CD4-positive, alpha-beta T cell (primary cell): ENCODE measurements at regions not wholly inside any gene's neighbourhood (a gene's known extent, or its start where the extent isn't known, plus 50 kb on each side); places are given as distances from the start of the nearest gene placed in this dataset.

Experiments
- ATAC-seq: fragments of 200-7000 bp; cut with Tn5 transposase; one replicate; pipeline ENCODE4 v1.10.0; 2022; ENCODE audit warnings: mild to moderate bottlenecking; ENCODE audit not compliant: poor library complexity
- CTCF ChIA-PET: fragments of 350-600 bp; sonication (Branson Sonifier 250); formaldehyde crosslinking; loops from one replicate; lab custom pipeline; 2021; ENCODE audit warnings: antibody characterized with exemption, inconsistent platforms; lab: Charles Lee
- POLR2A ChIA-PET: fragments of 350-600 bp; sonication (Branson Sonifier 250); formaldehyde crosslinking; loops from one replicate; lab custom pipeline; 2021; ENCODE audit warnings: antibody characterized with exemption, inconsistent platforms; lab: Charles Lee
- DNase-seq, 14 experiments: peaks; one replicate each; pipeline ENCODE4 v3.0.0-alpha.2; 2013 to 2020; ENCODE audit warnings: mixed read lengths in 2 of 14
- H3K27ac ChIP-seq, 2 donors: one replicate each; pipeline versions ENCODE4 v1.5.1 to v1.7.0; 2013; ENCODE audit warnings: low read length in 2 of 2, low read depth in 1 of 2, mild to moderate bottlenecking in 1 of 2
- H3K27me3 ChIP-seq, 2 experiments: 1 replicate in 1 of 2; 2 replicates in 1 of 2; pipeline versions ENCODE4 v1.6.1 to v1.7.0; 2013; ENCODE audit warnings: low read length in 2 of 2, control low read depth in 1 of 2, mild to moderate bottlenecking in 1 of 2, moderate library complexity in 1 of 2; ENCODE audit not compliant: insufficient read depth in 2 of 2, control insufficient read depth in 1 of 2
- H3K36me3 ChIP-seq: one replicate; pipeline ENCODE4 v1.6.1; 2013; ENCODE audit warnings: low read length, control low read depth; ENCODE audit not compliant: insufficient read depth
- H3K4me1 ChIP-seq: one replicate; pipeline ENCODE4 v1.6.1; 2013; ENCODE audit warnings: low read length, control low read depth; ENCODE audit not compliant: insufficient read depth
- H3K4me3 ChIP-seq: one replicate; pipeline ENCODE4 v1.5.1; 2013; ENCODE audit warnings: mild to moderate bottlenecking, low read length, moderate library complexity
- H3K9me3 ChIP-seq, 2 experiments: 1 replicate in 1 of 2; 2 replicates in 1 of 2; pipeline versions ENCODE4 v1.6.1 to v1.7.0; 2013; ENCODE audit warnings: low read length in 2 of 2, mild to moderate bottlenecking in 2 of 2, control low read depth in 1 of 2, moderate library complexity in 1 of 2; ENCODE audit not compliant: control insufficient read depth in 1 of 2, insufficient read depth in 1 of 2
- H3K27ac Mint-ChIP-seq: one replicate; pipeline ENCODE4 v1.8.0; 2020; ENCODE audit warnings: mixed read lengths
- H3K27me3 Mint-ChIP-seq: one replicate; pipeline ENCODE4 v1.8.0; 2021; ENCODE audit warnings: mixed read lengths
- H3K36me3 Mint-ChIP-seq: one replicate; pipeline ENCODE4 v1.8.0; 2021; ENCODE audit warnings: low read depth, mixed read lengths
- H3K4me1 Mint-ChIP-seq: one replicate; pipeline ENCODE4 v1.8.0; 2021; ENCODE audit warnings: low read depth, mixed read lengths
- H3K4me3 Mint-ChIP-seq: one replicate; pipeline ENCODE4 v1.8.0; 2020; ENCODE audit warnings: mild to moderate bottlenecking, mixed read lengths
- H3K9me3 Mint-ChIP-seq: one replicate; pipeline ENCODE4 v1.8.0; 2020; ENCODE audit warnings: mixed read lengths
- intact Hi-C, 2 experiments: fragments of 100-400 bp; cut with DNase I in 1 of 2; cut with micrococcal nuclease in 1 of 2; formaldehyde crosslinking; loops; one replicate each; pipeline versions ENCODE4 v1.15.1 to v1.9.0; 2023 to 2025; cut with DNase I, micrococcal nuclease
- TF ChIP-seq, protein P1 (sequence below): fragments of 200-600 bp; IDR thresholded peaks from one replicate; pipeline ENCODE4 v1.8.0; 2022; ENCODE audit warnings: antibody characterized with exemption, mild to moderate bottlenecking

DNA sequence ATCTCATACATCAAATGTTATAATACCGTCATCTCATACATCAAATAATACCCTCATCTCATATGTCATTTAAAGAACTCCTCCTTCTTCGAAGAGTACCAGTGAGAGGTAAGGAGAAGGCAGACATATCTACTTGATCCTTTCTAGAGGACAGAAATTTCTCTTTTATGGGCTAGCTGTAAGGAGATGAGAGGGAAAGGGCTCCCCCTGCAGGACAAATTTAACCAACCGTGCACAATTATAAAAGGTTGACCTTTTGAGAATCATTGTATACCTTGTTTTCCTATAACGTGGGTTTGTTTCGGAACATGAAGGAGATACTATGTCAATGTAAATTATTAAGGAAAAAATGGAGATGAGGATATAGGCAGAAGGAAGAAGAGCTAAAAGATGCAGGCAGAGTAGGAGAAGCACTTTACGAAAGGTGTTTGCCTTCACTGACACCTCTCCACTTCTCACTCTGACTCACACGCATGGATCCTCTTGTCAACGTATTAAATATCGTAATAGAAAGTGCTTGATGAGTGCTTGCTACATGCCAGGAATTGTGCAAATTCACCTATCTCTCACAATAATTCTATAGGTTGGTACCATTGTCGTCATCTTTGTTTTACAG, 465.9 kb upstream of the ERCC4 start:
- TF ChIP-seq, protein P1, sequence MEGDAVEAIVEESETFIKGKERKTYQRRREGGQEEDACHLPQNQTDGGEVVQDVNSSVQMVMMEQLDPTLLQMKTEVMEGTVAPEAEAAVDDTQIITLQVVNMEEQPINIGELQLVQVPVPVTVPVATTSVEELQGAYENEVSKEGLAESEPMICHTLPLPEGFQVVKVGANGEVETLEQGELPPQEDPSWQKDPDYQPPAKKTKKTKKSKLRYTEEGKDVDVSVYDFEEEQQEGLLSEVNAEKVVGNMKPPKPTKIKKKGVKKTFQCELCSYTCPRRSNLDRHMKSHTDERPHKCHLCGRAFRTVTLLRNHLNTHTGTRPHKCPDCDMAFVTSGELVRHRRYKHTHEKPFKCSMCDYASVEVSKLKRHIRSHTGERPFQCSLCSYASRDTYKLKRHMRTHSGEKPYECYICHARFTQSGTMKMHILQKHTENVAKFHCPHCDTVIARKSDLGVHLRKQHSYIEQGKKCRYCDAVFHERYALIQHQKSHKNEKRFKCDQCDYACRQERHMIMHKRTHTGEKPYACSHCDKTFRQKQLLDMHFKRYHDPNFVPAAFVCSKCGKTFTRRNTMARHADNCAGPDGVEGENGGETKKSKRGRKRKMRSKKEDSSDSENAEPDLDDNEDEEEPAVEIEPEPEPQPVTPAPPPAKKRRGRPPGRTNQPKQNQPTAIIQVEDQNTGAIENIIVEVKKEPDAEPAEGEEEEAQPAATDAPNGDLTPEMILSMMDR: peak; percentile 33
- Histone ChIP-seq H3K4me1 (no peaks in the 10 kb centered on the region), H3K36me3 (no peaks in the 10 kb centered on the region), H3K9me3 (peaks cover 0 to 4% of the 10 kb centered on the region in 2 experiments), H3K27me3 (no peaks in the 10 kb centered on the region), H3K4me3 (no peak overlapping the region), H3K27ac (no peak overlapping the region)
- no peaks in the 10 kb centered on the region for H3K4me1 Mint-ChIP-seq
- no peak overlapping the region for H3K4me3 Mint-ChIP-seq
- DNase-seq (peak in 3 of 14 experiments; percentile 1 to 32 (median 16)), ATAC-seq (no peak)
- no peaks in the 10 kb centered on the region for H3K27me3 Mint-ChIP-seq
- H3K27ac Mint-ChIP-seq: no peak overlapping the region
- ChIA-PET CTCF (interaction anchor here (0.5 kb wide), 1 partner anchor 79 kb away, joined by 3 read pairs; no protein-coding TSS in a partner anchor), POLR2A (no interaction called here)
- no peaks in the 10 kb centered on the region for H3K9me3 Mint-ChIP-seq
- intact Hi-C loops: loop anchor here (5.0 to 10.0 kb wide), 3 partner anchors 997 to 1359 kb away; no protein-coding TSS in a partner anchor
- no peaks in the 10 kb centered on the region for H3K36me3 Mint-ChIP-seq

DNA sequence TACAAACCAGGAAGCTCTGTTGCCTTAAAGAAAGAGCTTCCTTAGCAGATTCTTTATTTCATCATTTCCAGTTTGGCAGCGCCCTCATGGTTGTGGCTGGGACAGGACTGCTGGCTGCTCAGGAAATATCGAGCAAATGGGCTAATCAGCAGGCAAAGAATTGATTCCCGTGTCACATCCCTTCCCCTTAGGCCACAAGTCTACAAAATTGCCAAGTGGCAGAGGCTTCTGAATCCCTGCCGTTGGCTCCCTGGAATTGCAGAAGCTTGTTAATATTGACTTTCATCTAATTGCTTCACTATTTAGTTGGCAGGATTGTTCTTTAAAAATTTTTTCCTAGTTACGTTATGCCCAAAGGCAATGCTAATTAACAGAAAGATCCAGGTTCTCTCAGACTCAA, 456.3 kb upstream of the ERCC4 start:
- no peaks in the 10 kb centered on the region for H3K27me3 Mint-ChIP-seq
- peaks cover 3% of the 10 kb centered on the region for H3K9me3 Mint-ChIP-seq
- H3K27me3 ChIP-seq: no peaks in the 10 kb centered on the region
- no peak overlapping the region for H3K27ac Mint-ChIP-seq
- TF ChIP-seq, protein P1: no peak
- peaks cover 0 to 4% of the 10 kb centered on the region in 2 experiments for H3K9me3 ChIP-seq
- ChIA-PET CTCF (no interaction called here), POLR2A (no interaction called here)
- DNase-seq (no peak), ATAC-seq (no peak)
- intact Hi-C loops: no loop called here
- H3K4me3 ChIP-seq: no peak overlapping the region
- H3K4me3 Mint-ChIP-seq: no peak overlapping the region
- H3K4me1 Mint-ChIP-seq: no peaks in the 10 kb centered on the region
- no peaks in the 10 kb centered on the region for H3K4me1 ChIP-seq
- H3K36me3 ChIP-seq: no peaks in the 10 kb centered on the region
- no peak overlapping the region for H3K27ac ChIP-seq
- no peaks in the 10 kb centered on the region for H3K36me3 Mint-ChIP-seq

DNA sequence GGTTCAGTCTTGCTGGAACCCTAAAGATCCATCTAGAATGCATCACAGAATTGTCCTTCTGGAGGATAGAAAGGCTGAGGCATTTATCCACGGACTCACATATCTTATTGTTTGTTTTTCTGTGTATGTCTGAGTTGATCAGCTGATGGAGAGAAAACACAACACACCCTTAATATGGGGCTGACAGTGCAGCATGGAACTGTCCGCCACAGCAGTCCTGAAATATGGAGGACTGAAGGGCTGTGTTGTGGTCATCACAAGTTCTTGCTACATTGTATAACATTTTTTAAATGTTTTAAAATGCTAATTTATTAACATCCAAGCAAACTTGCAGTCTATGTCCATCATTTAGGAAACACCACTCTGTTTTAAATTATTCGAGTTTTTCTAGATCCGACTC, 448.9 kb upstream of the ERCC4 start:
- Mint-ChIP-seq H3K4me3 (no peak overlapping the region), H3K27me3 (no peaks in the 10 kb centered on the region), H3K9me3 (peaks cover 12% of the 10 kb centered on the region), H3K36me3 (no peaks in the 10 kb centered on the region), H3K4me1 (no peaks in the 10 kb centered on the region), H3K27ac (no peak overlapping the region)
- H3K27me3 ChIP-seq: no peaks in the 10 kb centered on the region
- no peaks in the 10 kb centered on the region for H3K36me3 ChIP-seq
- no peak for ATAC-seq
- ChIA-PET CTCF (no interaction called here), POLR2A (no interaction called here)
- H3K4me1 ChIP-seq: no peaks in the 10 kb centered on the region
- no peak for DNase-seq
- TF ChIP-seq, protein P1: no peak
- H3K27ac ChIP-seq: no peak overlapping the region
- intact Hi-C loops: no loop called here
- H3K9me3 ChIP-seq: peaks cover 0 to 4% of the 10 kb centered on the region in 2 experiments
- H3K4me3 ChIP-seq: no peak overlapping the region
